ENCODE measurements at regions not wholly inside any gene's neighbourhood (a gene's known extent, or its start where the extent isn't known, plus 50 kb on each side); places are given as distances from the start of the nearest gene placed in this dataset.

GRCh38 chr3:135887220-135887619 lies 78.3 kb upstream of the PPP2R3A start:
- Histone ChIP-seq H3K27me3 (ENCODE audit: control insufficient read depth, insufficient read depth, low read length) (no peaks in the 10 kb centered on the region), H3K4me1 (ENCODE audit: control insufficient read depth, insufficient read depth, low read length) (no peaks in the 10 kb centered on the region), H3K9me3 (ENCODE audit: control insufficient read depth, insufficient read depth, low read length) (no peaks in the 10 kb centered on the region), H2BK120ac (ENCODE audit: low read depth, low read length) (no peak overlapping the region), H2AK9ac (replicated peaks; ENCODE audit: low read depth, low read length, poor library complexity) (no peak overlapping the region), H4K91ac (ENCODE audit: insufficient read depth, low read depth, low read length) (no peak overlapping the region), H3K4me2 (ENCODE audit: low read depth, low read length) (no peak overlapping the region; the same call in 1 of the 2 replicates), H2BK20ac (ENCODE audit: low read depth, low read length) (no peak overlapping the region), H3K18ac (ENCODE audit: low read depth, low read length) (no peak overlapping the region), H3K79me1 (ENCODE audit: low read depth in 1 of 2, low read length in 2 of 2) (no peaks in the 10 kb centered on the region), H3K4me3 (ENCODE audit: insufficient read depth, low read depth, low read length) (no peak overlapping the region), H3K23ac (ENCODE audit: low read depth, low read length) (no peak overlapping the region), H3K56ac (ENCODE audit: extremely low read depth, insufficient read depth, low read length) (no peak overlapping the region), H3K36me3 (ENCODE audit: control insufficient read depth, insufficient read depth, low read length) (no peaks in the 10 kb centered on the region), H4K20me1 (ENCODE audit: insufficient read depth, low read length) (no peaks in the 10 kb centered on the region), H2BK5ac (ENCODE audit: low read depth, low read length, poor library complexity, severe bottlenecking) (no peak overlapping the region), H2AK5ac (ENCODE audit: low read depth, low read length) (no peak overlapping the region), H2BK15ac (ENCODE audit: low read depth, low read length) (no peak overlapping the region), H2AFZ (replicated peaks; ENCODE audit: low read length, poor library complexity) (no peak overlapping the region), H3K9me1 (ENCODE audit: insufficient read depth, low read length) (no peaks in the 10 kb centered on the region), H4K8ac (ENCODE audit: low read depth in 2 of 2, low read length in 2 of 2) (no peak overlapping the region), H4K5ac (ENCODE audit: low read depth, low read length) (no peak overlapping the region), H3K27ac (ENCODE audit: insufficient read depth, low read length) (no peak overlapping the region), H3K9ac (ENCODE audit: low read depth, low read length) (no peak overlapping the region), H3K14ac (replicated peaks; ENCODE audit: low read depth, low read length) (no peak overlapping the region), H3K4ac (ENCODE audit: low read depth, low read length) (no peak overlapping the region)
- ATAC-seq (ENCODE audit: low read depth) = peak; percentile 29; the same call in 1 of the 2 replicates
- DNase-seq = peak; percentile 87
- dilution Hi-C loops (cut with HindIII; ENCODE audit: low sequenced_read_pairs, unreplicated experiment) (no loop called here), intact Hi-C loops (cut with micrococcal nuclease) (no loop called here), in situ Hi-C loops (cut with MboI; ENCODE audit: low sequenced_read_pairs) (no loop called here)
- BruUV-seq (replicated peaks) = no TSS peak
- CTCF ChIA-PET = interaction anchor here (0.7 kb wide), 2 partner anchors 185 to 787 kb away, joined by 3 read pairs; no protein-coding TSS in a partner anchor
- POLR2A ChIA-PET (ENCODE audit: unreplicated experiment) = no interaction called here
- TF ChIP-seq FOS (IDR thresholded peaks at IDR 0.05; ENCODE audit: low read depth, low read length) (no peak), BHLHE40 (IDR thresholded peaks at IDR 0.05; ENCODE audit: low read depth, low read length) (0 out of 2 replicates have a peak, but pooled peaks have one; percentile 21)
- 0% methylated on average over 1 of the region's 2 CpGs; no CpG with 5 or more reads in 1 of the 2 experiments for WGBS, 2 experiments (ENCODE audit: extremely low coverage in 2 of 2, insufficient read length in 1 of 2)
